Large intestine (tissue), 3 donors: ENCODE measurements at regions not wholly inside any gene's neighbourhood (a gene's known extent, or its start where the extent isn't known, plus 50 kb on each side); places are given as distances from the start of the nearest gene placed in this dataset.

Experiments used
- DNase-seq, 2 donors: peaks; one replicate each; pipeline versions ENCODE4 v3.0.0 to v3.0.0-alpha.2; 2013
- H3K27ac ChIP-seq: one replicate; pipeline ENCODE4 v1.5.1; 2013; ENCODE audit warnings: low read length
- H3K27me3 ChIP-seq: 2 replicates; pipeline ENCODE4 v1.6.1; 2013; ENCODE audit warnings: low read length; ENCODE audit not compliant: control insufficient read depth, insufficient read depth
- H3K36me3 ChIP-seq: 2 replicates; pipeline ENCODE4 v1.6.1; 2013; ENCODE audit warnings: low read length; ENCODE audit not compliant: control insufficient read depth, insufficient read depth
- H3K4me1 ChIP-seq: one replicate; pipeline ENCODE4 v1.6.1; 2013; ENCODE audit warnings: low read length; ENCODE audit not compliant: control insufficient read depth, insufficient read depth
- H3K4me3 ChIP-seq: one replicate; pipeline ENCODE4 v1.5.1; 2013; ENCODE audit warnings: low read length
- H3K9me3 ChIP-seq: one replicate; pipeline ENCODE4 v1.6.1; 2013; ENCODE audit warnings: mild to moderate bottlenecking, low read depth, low read length, moderate library complexity; ENCODE audit not compliant: control insufficient read depth
- WGBS: methylation state at CpG from one replicate; pipeline ENCODE4 v1.1.5; 2013; ENCODE audit warnings: low lambda C conversion rate; ENCODE audit not compliant: insufficient coverage; 5-methylcytosine and 5-hydroxymethylcytosine counted together

DNA sequence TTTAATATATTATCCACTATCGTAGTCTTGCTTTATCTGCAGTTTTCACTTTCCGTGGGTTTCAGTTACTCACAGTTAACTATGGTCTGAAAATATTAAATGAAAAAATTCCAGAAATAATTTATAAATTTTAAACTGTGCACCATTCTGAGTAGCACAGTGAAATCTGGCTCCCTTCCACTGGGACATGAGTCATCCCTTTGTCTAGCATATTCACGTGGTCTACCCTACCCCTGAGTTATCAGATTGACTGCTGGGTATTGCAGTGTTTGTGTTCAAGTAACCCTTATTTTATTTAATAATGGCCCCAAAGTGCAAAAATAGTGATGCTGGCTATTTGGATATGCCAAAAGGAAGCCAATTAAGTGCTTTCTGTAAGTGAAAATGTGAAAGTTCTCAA, 539.5 kb upstream of the AGTR1 start:
- H3K36me3 ChIP-seq = no peaks in the 10 kb centered on the region
- no peaks in the 10 kb centered on the region for H3K27me3 ChIP-seq
- no peaks in the 10 kb centered on the region for H3K4me1 ChIP-seq
- no peaks in the 10 kb centered on the region for H3K9me3 ChIP-seq
- H3K27ac ChIP-seq = no peak overlapping the region
- DNase-seq = no peak
- no peak overlapping the region for H3K4me3 ChIP-seq
- 90% methylated on average over 2 of the region's 3 CpGs for WGBS

DNA sequence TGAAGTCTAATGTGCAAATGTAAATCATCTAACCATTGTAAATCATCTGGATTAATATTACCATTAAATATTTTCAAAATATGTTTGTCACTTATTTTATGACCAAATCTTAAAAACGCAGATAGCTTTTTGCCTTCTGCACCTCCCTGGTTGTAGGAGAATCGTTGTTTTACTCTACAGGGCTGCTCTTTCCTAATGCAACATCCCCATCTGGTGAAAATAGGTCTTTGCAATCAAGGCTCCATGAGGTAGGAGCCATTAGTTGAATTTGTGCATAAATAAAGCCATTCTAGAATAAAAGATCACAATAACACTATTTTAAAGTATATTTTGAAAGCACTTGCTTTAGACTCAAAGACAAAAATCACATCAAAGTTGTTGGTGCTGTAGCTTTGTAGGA, 535.6 kb upstream of the AGTR1 start:
- no peaks in the 10 kb centered on the region for H3K36me3 ChIP-seq
- H3K4me3 ChIP-seq = no peak overlapping the region
- no peak overlapping the region for H3K27ac ChIP-seq
- no peak for DNase-seq
- no peaks in the 10 kb centered on the region for H3K4me1 ChIP-seq
- WGBS = 80% methylated on average over 1 of the region's 2 CpGs
- no peaks in the 10 kb centered on the region for H3K9me3 ChIP-seq
- no peaks in the 10 kb centered on the region for H3K27me3 ChIP-seq

DNA sequence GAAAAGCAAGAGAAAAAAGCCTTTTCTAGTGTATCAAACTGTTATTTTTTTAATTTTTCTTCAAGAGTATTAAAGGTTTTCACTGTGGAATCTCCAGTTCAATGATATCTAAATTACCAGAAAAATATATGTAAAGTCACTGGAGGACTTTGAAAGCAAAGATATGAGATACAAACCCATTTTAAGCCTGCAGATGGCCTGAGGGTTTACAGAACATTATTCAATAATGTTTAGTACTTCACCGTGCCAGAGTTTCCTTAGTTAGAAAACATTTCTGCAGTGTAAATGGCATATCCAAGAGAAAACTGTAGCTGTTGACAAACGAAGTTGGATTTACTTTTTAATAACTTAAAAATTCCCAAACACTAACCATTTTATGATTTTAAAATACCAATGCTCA, 529.4 kb upstream of the AGTR1 start:
- Histone ChIP-seq H3K4me3 (no peak overlapping the region), H3K27me3 (no peaks in the 10 kb centered on the region), H3K4me1 (no peaks in the 10 kb centered on the region), H3K27ac (no peak overlapping the region), H3K36me3 (no peaks in the 10 kb centered on the region), H3K9me3 (no peaks in the 10 kb centered on the region)
- no CpG with 5 or more reads among the region's 2 CpGs for WGBS
- DNase-seq = no peak

DNA sequence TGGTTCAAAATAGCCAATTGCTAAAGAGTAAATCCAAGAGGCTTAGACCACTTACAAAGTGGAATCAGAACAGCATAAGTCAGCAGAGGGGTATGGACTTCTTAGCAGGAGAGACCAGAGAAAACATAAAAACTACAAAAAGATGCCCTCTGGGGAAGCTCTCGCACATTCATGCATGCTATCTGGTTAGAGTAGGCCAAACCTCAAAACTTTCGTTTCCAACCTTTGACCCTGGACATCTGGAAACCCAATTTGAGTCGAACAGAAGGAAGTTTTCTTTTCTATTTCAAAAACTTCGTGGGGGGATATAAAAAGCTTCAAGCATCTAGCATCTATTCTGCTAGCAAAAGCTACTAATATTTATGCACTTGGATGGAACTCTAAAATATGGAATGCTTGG, 523.9 kb upstream of the AGTR1 start:
- Histone ChIP-seq H3K9me3 (no peaks in the 10 kb centered on the region), H3K4me1 (no peaks in the 10 kb centered on the region), H3K36me3 (no peaks in the 10 kb centered on the region), H3K27me3 (no peaks in the 10 kb centered on the region), H3K27ac (no peak overlapping the region), H3K4me3 (no peak overlapping the region)
- WGBS = 80% methylated on average over 2 of the region's 4 CpGs
- no peak for DNase-seq

DNA sequence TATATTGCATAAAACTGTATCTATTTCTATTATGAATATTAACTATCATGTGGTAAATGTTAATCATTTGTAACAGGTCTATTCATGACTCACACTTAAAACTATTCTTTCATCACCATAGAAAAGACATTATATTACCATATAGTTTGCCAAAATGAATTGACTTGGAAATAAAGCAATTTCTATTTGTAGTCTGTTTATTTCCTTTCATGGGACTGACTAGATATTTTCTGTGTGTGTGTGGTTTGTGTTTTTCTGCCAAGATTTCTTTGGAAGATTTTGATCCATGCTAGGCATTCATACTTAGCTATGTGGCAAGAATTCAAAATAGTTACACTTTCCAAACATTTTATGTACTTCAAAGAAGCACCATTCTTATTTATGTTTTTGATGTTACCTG, 522.5 kb upstream of the AGTR1 start:
- Histone ChIP-seq H3K27ac (no peak overlapping the region), H3K9me3 (no peaks in the 10 kb centered on the region), H3K4me1 (no peaks in the 10 kb centered on the region), H3K36me3 (no peaks in the 10 kb centered on the region), H3K4me3 (no peak overlapping the region), H3K27me3 (no peaks in the 10 kb centered on the region)
- DNase-seq = no peak

DNA sequence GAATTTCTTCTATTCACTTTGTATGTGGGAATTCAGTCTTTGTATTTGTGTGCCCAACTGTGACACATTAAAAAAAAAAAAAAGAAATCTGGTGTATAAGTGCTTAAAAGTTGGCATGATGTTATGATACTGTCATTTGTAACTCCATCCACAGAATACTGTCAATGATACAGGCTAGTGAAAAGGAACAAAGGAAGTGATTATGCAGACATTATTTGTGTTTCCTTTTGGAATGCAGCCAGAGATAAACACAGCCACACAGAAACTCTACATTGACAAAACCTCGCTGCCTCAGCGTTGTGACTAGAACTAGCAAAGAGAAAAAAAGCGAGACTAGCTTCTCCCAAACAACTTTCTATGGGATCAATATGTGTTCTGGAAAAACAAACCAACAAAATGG, 519.2 kb upstream of the AGTR1 start:
- H3K4me3 ChIP-seq = no peak overlapping the region
- H3K27me3 ChIP-seq = no peaks in the 10 kb centered on the region
- H3K27ac ChIP-seq = no peak overlapping the region
- H3K36me3 ChIP-seq = no peaks in the 10 kb centered on the region
- no peaks in the 10 kb centered on the region for H3K4me1 ChIP-seq
- 26% methylated on average over 3 of the region's 3 CpGs for WGBS
- H3K9me3 ChIP-seq = no peaks in the 10 kb centered on the region
- DNase-seq = no peak

DNA sequence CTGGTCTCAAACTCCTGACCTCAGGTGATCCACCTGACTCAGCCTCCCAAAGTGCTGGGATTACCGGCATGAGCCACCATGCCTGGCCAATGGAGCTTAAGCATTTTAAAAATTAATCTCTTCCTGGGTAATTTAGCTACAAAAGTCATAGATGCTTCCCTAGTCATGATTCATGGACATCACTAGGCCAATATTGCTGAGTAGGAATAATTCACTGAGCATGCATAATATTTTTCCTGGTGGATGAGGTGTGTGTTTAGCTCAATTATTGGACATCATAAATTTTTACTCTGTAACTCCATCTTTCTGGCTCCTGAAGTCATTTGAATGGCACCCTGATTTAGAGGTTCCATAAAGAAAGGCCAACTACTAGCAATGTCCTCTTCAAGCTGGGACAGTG, 512.9 kb upstream of the AGTR1 start:
- Histone ChIP-seq H3K27ac (no peak overlapping the region), H3K4me1 (no peaks in the 10 kb centered on the region), H3K9me3 (no peaks in the 10 kb centered on the region), H3K4me3 (no peak overlapping the region), H3K36me3 (no peaks in the 10 kb centered on the region), H3K27me3 (no peaks in the 10 kb centered on the region)
- DNase-seq = no peak
- no CpG with 5 or more reads among the region's 1 CpG for WGBS

DNA sequence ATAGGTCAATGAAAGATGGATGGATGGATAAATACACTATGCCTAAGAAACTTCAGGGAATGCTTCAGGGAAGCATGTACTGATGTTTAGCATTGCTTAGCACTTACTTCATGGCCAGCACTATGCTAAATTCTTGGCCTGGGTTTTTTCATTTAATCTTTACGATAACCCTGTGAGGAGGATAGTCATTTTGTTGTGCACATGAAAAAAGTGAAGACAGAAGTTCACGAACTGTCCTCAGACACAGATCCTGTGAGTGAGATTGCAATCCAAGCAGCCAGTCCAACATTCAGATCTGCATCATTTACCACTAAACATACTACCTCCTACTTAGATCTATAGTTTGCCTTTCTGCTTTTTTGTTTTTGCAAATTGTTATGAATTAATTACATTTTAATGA, 510.8 kb upstream of the AGTR1 start:
- Histone ChIP-seq H3K27ac (no peak overlapping the region), H3K27me3 (no peaks in the 10 kb centered on the region), H3K4me1 (no peaks in the 10 kb centered on the region), H3K36me3 (no peaks in the 10 kb centered on the region), H3K9me3 (no peaks in the 10 kb centered on the region), H3K4me3 (no peak overlapping the region)
- WGBS = no CpG with 5 or more reads among the region's 2 CpGs
- no peak for DNase-seq

DNA sequence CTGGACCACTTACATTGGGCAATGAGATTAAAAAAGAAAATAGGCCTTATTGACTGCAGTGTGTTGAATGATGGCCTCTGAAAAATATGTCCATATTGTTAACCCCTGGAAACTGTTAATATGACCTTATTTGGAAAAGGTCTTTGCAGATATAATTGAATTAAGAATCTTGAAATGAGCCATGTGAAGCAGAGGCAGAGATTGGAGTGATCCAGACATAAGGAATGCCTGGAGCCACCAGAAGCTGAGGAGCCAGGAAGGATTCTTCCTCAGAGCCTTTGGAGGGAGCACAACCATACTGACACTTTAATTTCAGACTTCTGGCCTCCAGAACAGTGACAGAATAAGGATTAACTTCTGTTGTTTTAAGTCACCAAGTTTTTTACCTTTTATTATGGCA, 510.4 kb upstream of the AGTR1 start:
- no peak overlapping the region for H3K27ac ChIP-seq
- no peaks in the 10 kb centered on the region for H3K36me3 ChIP-seq
- no peak for DNase-seq
- H3K4me3 ChIP-seq = no peak overlapping the region
- no peaks in the 10 kb centered on the region for H3K27me3 ChIP-seq
- no peaks in the 10 kb centered on the region for H3K9me3 ChIP-seq
- H3K4me1 ChIP-seq = no peaks in the 10 kb centered on the region

DNA sequence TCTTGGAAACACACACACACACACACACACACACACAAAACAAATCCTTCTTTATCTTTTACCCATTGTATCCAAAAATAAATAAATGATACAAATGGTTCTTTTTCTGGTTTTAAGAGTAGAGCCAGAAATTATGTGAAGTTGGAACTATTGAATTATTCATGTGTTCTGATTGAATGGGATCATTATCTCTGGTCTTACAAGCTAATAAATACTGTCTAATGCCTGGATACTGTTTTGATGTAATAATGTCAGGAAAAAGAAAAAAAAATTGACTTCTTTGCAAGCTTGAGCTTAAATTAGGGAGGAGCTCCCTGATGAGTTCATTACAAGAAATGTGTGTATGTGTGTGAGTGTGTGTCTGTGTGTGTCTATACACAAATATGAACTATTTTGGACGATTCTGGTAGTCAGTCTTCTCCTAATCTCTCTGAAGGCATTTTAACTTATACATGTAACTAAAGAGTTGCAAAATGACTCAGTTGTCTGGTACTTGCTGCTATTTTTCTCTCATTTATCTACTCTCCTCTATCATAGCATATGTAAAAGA, 507.2 kb upstream of the AGTR1 start:
- WGBS = no CpG with 5 or more reads among the region's 1 CpG
- H3K4me1 ChIP-seq = no peaks in the 10 kb centered on the region
- DNase-seq = no peak
- no peaks in the 10 kb centered on the region for H3K27me3 ChIP-seq
- H3K9me3 ChIP-seq = no peaks in the 10 kb centered on the region
- no peak overlapping the region for H3K4me3 ChIP-seq
- H3K27ac ChIP-seq = no peak overlapping the region
- H3K36me3 ChIP-seq = no peaks in the 10 kb centered on the region

DNA sequence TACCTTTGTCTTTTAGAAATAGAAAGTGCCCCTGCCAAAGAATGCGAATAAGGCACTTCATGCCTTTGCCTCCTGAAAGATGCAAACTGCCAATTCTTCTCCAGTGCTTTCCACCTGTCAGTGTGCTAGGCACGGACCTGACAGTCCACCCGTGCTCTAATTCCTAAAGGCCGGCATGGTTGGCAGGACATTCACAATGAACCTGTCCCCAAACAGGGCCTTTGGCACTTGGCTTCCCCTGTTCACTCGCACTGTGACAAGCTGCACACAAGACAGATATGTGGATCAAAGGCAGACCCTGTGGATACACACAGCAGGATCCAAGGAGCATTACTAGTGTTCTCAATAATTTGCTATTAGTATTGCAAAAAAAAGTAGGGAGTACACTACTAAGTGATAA, 505.7 kb upstream of the AGTR1 start:
- WGBS = no CpG with 5 or more reads among the region's 5 CpGs
- H3K4me3 ChIP-seq = no peak overlapping the region
- DNase-seq = no peak
- no peaks in the 10 kb centered on the region for H3K9me3 ChIP-seq
- no peak overlapping the region for H3K27ac ChIP-seq
- no peaks in the 10 kb centered on the region for H3K27me3 ChIP-seq
- H3K36me3 ChIP-seq = no peaks in the 10 kb centered on the region
- no peaks in the 10 kb centered on the region for H3K4me1 ChIP-seq
